Astrocyte of the cerebellum (primary cell): ENCODE measurements at regions not wholly inside any gene's neighbourhood (a gene's known extent, or its start where the extent isn't known, plus 50 kb on each side); places are given as distances from the start of the nearest gene placed in this dataset.

Source experiments
- DNase-seq: peaks from one replicate; pipeline ENCODE4 v3.0.0-alpha.2; 2011; ENCODE audit warnings: low read depth
- H3K4me3 ChIP-seq: 2 replicates; pipeline ENCODE4 v1.5.1; 2011; ENCODE audit warnings: mild to moderate bottlenecking, low read depth, low read length, moderate library complexity
- CTCF ChIP-seq: IDR thresholded peaks from 2 replicates; pipeline ENCODE4 v1.5.1; 2012; ENCODE audit warnings: low read length, low read depth, moderate library complexity, mild to moderate bottlenecking; ENCODE audit errors: missing control alignments
- in situ Hi-C: cut with HindIII; loops from 2 replicates; pipeline ENCODE4 v1.10.0; 2017; ENCODE audit warnings: low sequenced_read_pairs

- in situ Hi-C loops = no loop called here
- TF ChIP-seq CTCF = no peak
- DNase-seq = no peak
- H3K4me3 ChIP-seq = no peak overlapping the region
These were observed 68.4 kb upstream of the APCDD1 start for GRCh38 chr18:10386049-10386448.

- in situ Hi-C loops = no loop called here
- TF ChIP-seq CTCF = no peak
- no peak for DNase-seq
These were observed 67.5 kb upstream of the APCDD1 start for GRCh38 chr18:10386956-10387355.

GRCh38 chr18:10387399-10387798, 67.0 kb upstream of the APCDD1 start:
- no peak for TF ChIP-seq CTCF
- in situ Hi-C loops = no loop called here

More at GRCh38 chr18:10386956-10387355, 67.5 kb upstream of the APCDD1 start:
- no peak overlapping the region for H3K4me3 ChIP-seq

DNA sequence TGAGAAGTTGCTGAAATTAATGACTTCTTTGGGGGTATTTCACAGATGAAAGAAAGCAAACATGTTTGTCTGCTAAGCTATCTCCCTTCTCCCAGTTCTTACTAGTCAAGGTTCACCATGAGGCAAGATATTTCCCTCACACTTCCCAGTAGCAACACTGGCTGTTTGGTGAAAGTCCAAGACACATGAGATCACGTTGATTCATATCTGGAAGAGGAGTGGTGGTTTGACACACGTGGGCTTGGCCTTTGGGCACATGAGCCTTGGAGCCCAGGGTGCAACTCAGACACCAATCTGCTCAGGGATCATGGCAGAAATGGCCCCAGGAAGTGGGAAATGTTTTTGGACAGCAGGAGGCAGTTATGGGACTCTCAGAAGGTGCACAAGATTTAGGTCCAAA, 66.1 kb upstream of the APCDD1 start:
- H3K4me3 ChIP-seq = no peak overlapping the region
- in situ Hi-C loops = no loop called here
- TF ChIP-seq CTCF = no peak
- no peak for DNase-seq

More at GRCh38 chr18:10387399-10387798, 67.0 kb upstream of the APCDD1 start:
- H3K4me3 ChIP-seq = no peak overlapping the region
- no peak for DNase-seq

GRCh38 chr18:10391506-10391905, 62.9 kb upstream of the APCDD1 start:
- in situ Hi-C loops = no loop called here
- no peak for DNase-seq
- no peak for TF ChIP-seq CTCF
- H3K4me3 ChIP-seq = no peak overlapping the region

GRCh38 chr18:10397004-10397403, 57.4 kb upstream of the APCDD1 start:
- no peak overlapping the region for H3K4me3 ChIP-seq
- TF ChIP-seq CTCF = no peak
- no peak for DNase-seq
- in situ Hi-C loops = no loop called here

DNA sequence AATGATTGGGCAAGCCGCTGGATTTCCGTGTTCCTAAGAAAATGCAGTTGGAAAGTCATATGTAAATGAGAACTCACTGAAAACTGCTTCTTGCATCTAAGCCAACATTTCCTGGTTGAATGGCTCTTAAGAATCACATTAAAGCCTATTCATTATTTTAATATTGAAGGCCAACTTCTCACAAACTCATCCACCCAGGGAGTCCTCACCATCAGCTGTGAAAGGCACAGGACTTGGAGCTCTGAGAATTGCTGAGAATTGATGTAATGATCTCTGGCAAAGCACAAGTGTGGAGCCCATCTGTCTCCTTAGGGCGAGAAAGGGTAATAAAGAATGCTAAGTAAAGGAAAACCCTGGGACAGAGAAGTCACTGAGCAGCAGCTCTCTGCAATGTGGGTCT, 55.9 kb upstream of the APCDD1 start:
- in situ Hi-C loops = no loop called here
- DNase-seq = peak; percentile 92
- no peak overlapping the region for H3K4me3 ChIP-seq
- TF ChIP-seq CTCF = no peak
